CD4-positive, alpha-beta T cell treated with Interleukin-17A for 1 hour (primary cell): ENCODE measurements at regions not wholly inside any gene's neighbourhood (a gene's known extent, or its start where the extent isn't known, plus 50 kb on each side); places are given as distances from the start of the nearest gene placed in this dataset.
"Not testable (repeated sequence)": the region's sequence is repeated elsewhere in the genome, so short reads cannot be mapped to it uniquely, and the experiment has no call there.

ENCODE experiments used
- DNase-seq: peaks from one replicate; pipeline ENCODE4 v3.0.0-alpha.2; 2020

- no peak for DNase-seq
Observed at GRCh38 chr3:59171491-59171890, 121.7 kb upstream of the CFAP20DC start.

DNA sequence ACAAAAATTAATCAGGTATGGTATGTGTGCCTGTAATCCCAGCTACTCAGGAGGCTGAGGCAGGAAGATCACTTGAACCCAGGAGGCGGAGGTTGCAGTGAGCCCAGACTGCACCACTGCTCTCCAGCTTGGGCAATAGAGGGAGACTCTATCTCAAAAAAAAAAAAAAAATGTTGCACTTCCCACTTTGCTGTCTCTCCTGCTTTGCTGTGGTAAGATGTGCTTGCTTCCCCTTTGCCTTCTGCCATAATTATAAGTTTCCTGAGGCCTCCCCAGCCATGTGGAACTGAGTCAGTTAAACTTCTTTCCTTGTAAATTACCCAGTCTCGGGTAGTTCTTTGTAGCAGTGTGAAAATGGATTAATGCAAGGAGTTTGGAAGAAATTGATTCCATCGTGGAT, 120.3 kb upstream of the CFAP20DC start:
- not testable (repeated sequence) for DNase-seq

- DNase-seq, result no peak
Observed at GRCh38 chr3:59167756-59168155, 117.9 kb upstream of the CFAP20DC start.

GRCh38 chr3:59163953-59164352, 114.1 kb upstream of the CFAP20DC start:
- DNase-seq, result no peak

GRCh38 chr3:59161048-59161447, 111.2 kb upstream of the CFAP20DC start:
- no peak for DNase-seq

- DNase-seq, result no peak
Observed at GRCh38 chr3:59160133-59160746, 110.4 kb upstream of the CFAP20DC start.

GRCh38 chr3:59153648-59154047, 103.8 kb upstream of the CFAP20DC start:
- DNase-seq, result no peak

GRCh38 chr3:59152943-59153342, 103.1 kb upstream of the CFAP20DC start:
- no peak for DNase-seq

GRCh38 chr3:59150039-59150438, 100.2 kb upstream of the CFAP20DC start:
- no peak for DNase-seq

DNA sequence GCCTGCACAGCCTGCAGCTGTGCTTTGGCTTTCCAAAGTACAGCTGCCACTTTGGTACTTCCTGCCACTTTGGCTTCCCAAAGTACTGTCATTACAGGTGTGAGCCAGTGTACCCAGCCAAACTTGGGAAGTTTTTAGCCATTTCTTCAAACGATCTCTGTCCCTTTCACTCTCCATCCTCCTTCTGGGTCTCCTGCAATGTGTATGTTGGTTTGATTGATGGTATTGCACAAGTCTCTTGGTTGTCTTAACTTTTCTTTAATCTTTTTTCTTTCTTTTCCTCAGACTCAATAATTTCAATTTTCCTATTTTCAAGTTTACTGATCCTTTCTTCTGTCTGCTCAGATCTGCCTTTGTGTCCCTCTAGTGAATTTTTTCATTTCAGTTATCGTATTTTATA, 99.3 kb upstream of the CFAP20DC start:
- DNase-seq, result no peak

- DNase-seq, result no peak
Observed at GRCh38 chr3:59143447-59143846, 93.6 kb upstream of the CFAP20DC start.

DNA sequence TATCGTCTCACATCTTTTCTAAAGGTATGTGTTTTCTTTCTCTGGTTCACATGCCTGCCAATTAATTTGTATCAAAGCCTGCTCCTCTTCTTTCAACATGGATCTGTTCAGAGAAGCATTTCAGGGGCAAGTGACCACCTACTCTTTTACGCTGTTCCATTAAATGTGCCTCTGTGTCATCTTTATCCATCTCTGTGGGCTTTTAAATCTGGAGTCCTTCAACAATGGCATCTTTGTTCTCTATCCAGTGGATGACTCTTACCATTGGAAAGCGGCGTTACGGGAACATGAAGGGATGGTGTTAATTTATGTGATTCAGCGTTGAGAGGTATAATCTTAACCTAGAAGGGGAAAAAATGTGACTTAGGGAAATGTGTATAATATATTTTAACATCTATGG, 92.7 kb upstream of the CFAP20DC start:
- DNase-seq, result no peak

DNA sequence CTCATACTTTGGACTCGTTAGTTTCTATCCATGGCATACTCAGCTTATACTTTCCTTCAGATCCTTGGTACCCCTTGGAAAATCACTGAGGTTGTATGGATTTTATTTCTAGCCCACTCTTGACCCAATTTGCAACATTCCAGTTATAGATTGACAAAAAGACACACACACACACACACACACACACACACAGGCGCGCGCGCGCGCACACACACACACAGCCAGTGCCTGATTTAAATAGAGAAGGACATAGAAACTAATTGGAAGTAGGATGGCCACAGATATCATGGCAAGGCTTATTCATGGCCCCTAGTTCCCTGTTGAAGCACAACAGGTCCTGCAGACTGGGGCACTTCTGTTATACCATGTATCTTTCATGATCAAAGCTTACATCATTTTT, 89.1 kb upstream of the CFAP20DC start:
- DNase-seq, result no peak

DNA sequence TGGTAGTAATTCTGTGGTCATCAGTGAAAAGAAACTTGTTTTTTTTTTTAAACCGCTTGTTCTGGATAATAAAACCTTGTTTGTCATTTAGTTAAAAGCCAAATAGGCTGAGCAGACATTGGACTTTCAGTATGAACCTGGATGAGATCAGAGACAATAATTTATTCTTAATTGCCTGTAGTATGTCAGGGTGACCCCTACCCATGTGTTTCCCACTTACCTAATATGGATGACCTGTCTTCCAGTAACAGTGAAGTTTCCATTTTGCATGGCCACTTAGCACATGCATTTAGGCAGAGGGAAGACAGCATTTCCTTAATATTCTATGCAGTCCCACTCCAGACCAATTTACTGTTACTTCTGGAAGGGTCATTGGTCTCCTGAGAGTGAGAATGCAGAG, 87.6 kb upstream of the CFAP20DC start:
- DNase-seq, result no peak

GRCh38 chr3:59136081-59136480, 86.3 kb upstream of the CFAP20DC start:
- DNase-seq, result no peak

GRCh38 chr3:59135096-59135495, 85.3 kb upstream of the CFAP20DC start:
- DNase-seq, result no peak

DNA sequence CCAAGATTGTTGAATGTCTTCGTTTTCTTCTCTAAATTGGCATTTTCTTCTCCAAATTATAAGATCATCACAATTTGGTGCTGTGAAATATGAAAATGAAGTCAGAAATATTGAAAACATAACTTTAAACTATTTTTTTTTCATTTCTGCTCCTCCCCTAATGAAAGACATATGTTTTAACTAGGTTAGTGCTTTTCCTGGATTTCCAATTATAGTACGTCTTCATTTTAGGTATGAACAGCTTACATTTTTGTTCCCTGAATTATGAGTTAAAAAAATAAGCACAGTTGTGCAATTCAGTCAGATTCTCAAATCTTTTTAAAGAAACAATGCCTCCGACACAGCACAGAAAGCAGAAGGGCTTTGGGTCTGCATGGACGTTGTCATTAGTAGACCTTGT, 83.5 kb upstream of the CFAP20DC start:
- no peak for DNase-seq

- DNase-seq, result no peak
Observed at GRCh38 chr3:59131016-59131766, 81.4 kb upstream of the CFAP20DC start.

DNA sequence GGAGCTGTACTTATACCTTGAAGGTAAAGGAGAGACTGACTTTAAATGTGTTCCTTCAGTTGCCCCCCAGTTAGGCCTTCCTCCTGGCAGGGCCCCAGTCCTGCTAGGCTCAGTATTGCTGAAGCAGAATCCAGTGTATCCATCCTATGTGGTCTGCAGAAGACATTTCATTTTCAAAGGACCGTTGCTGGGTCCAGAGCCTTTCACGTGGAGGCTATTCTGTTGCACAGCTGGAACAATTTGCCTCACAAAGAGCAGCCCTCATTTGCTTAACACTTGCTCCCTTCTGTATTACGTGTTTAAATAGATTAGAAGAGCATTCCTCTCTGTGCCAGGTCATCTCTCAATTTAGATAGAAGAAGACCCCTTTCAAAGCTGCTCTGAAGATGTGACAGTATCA, 78.9 kb upstream of the CFAP20DC start:
- no peak for DNase-seq

- DNase-seq, result no peak
Observed at GRCh38 chr3:59127071-59127470, 77.2 kb upstream of the CFAP20DC start.

DNA sequence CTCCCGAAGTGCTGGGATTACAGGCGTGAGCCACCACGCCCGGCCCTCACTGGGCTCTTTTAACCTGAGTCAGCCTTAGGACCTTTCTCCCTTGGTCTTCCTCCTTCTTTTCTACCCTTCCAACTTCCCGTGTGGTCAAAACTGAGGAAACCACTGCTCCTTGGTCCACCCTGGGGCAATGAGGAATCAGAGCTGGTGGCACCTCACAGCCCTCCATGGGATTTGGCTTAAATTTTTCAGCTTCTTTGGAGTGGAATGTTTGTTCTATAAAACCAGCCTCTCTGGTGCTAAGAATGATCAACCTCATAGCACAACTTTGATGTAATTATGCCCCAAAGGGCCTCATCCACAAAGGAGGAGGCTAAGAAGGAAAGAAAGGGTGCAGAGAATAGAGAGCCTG, 76.6 kb upstream of the CFAP20DC start:
- no peak for DNase-seq

DNA sequence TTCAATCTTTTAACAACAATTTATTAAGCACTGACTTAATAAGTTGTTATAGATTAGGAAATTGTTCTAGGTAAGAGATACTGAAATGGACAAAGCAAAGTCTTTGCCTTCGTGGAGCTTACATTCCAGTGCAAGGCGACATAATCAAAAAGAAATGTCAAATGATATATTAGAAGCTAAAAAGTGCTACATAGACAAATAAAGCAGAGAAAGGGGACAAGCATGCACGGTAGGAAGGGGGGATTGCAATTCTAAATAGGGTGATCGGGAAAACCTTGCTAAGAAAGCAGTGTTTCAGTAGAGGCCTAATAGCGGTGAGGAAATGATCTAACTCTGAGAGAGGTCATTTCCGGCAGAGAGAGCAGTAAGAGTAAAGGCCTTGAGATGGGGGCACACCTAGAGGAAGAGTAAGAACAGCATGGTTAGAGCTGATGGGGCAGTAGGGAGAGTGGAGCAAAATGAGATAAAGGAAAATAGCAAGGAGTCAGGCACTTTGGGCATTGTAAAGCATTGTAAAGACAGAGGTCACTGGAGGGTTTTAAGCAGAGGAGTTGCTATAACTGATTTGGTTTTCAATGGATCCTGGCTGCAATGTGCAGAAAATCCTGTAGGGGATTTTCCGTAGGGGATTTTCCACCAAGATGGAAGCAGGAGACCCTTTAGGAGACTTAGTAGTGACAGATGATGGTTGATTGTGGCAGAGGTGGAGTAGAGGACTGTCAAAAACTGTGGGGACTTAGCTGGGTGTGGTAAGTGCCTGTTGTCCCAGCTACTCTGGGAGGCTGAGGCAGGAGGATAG, 71.7 kb upstream of the CFAP20DC start:
- DNase-seq, result no peak

DNA sequence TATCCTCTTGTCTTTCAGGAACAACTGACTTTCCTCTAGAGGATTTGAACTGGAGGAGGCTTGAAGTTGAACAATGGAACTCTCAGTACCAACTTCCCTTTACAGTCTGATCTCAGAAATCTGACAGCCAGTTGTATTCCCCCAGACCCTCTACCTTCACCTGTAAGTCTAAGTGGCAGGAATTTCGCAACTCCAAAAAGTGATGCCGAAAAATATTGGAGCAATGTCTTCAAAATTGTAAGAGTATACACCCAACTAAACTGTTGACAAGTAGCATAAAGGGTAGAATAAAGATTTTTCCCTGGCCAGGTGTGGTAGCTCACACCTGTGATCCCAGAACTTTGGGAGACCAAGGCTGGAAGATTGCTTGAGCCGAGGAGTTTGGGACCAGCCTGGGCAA, 69.1 kb upstream of the CFAP20DC start:
- no peak for DNase-seq

DNA sequence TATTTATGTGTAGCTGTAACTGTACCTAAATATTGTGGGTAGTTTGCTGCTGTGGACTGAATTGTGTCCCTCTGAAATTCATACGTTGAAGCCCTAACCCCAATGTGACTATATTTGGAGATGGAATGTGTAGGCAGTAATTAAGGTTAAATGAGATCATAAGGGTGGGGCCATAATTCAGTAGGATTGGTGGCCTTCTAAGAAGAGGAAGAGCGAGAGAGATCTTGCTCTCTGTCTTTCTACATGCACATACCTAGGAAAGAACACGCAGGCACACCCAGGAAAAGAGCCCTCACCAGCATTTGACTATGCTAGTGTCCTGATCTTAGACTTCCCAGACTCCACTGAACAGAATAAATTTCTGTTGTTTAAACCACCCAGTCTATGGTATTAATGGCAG, 67.6 kb upstream of the CFAP20DC start:
- no peak for DNase-seq
